Right cardiac atrium (tissue), 5 donors: ENCODE measurements at regions not wholly inside any gene's neighbourhood (a gene's known extent, or its start where the extent isn't known, plus 50 kb on each side); places are given as distances from the start of the nearest gene placed in this dataset.

ENCODE experiments used
- ATAC-seq, 2 donors: fragments of 200-7000 bp; cut with Tn5 transposase; one replicate each; pipeline versions ENCODE4 v1.8.0 to v1.9.1; 2020; ENCODE audit warnings: moderate library complexity in 2 of 2, mild to moderate bottlenecking in 1 of 2
- DNase-seq, 3 donors: peaks; one replicate each; pipeline ENCODE4 v3.0.0-alpha.2; 2020
- H3K27ac ChIP-seq: one replicate; pipeline ENCODE4 v1.5.1; 2013; ENCODE audit warnings: mild to moderate bottlenecking, low read length, control low read depth, moderate library complexity
- H3K27me3 ChIP-seq: one replicate; pipeline ENCODE4 v1.6.1; 2013; ENCODE audit not compliant: control insufficient read depth, insufficient read depth
- H3K4me1 ChIP-seq: one replicate; pipeline ENCODE4 v1.6.1; 2013; ENCODE audit warnings: low read length; ENCODE audit not compliant: control insufficient read depth, insufficient read depth
- H3K4me3 ChIP-seq: one replicate; pipeline ENCODE4 v1.5.1; 2013; ENCODE audit warnings: low read length, control low read depth
- H3K9me3 ChIP-seq: one replicate; pipeline ENCODE4 v1.6.1; 2013; ENCODE audit warnings: low read length; ENCODE audit not compliant: control insufficient read depth
- WGBS: extraction: QIAGEN DNeasy Blood & Tissue Kit; methylation state at CpG from one replicate; pipeline ENCODE4 v1.1.7; 2013; 5-methylcytosine and 5-hydroxymethylcytosine counted together
- intact Hi-C, 4 donors: fragments of 100-400 bp; cut with DNase I; formaldehyde crosslinking; loops; one replicate each; pipeline versions ENCODE4 v1.11.0 to v1.14.0; 2022 to 2023
- donor health status: healthy with polysubstance abuse.
- donor health status: DM: no; HTN: yes; CAD: no.
- donor health status: DM: no; HTN: no; CAD: no.
- donor health status: DM: no; HTN: yes; CAD: no; lungs with severe emphysema.
- donor health status: DM: yes; HTN: yes; CAD: no.

DNA sequence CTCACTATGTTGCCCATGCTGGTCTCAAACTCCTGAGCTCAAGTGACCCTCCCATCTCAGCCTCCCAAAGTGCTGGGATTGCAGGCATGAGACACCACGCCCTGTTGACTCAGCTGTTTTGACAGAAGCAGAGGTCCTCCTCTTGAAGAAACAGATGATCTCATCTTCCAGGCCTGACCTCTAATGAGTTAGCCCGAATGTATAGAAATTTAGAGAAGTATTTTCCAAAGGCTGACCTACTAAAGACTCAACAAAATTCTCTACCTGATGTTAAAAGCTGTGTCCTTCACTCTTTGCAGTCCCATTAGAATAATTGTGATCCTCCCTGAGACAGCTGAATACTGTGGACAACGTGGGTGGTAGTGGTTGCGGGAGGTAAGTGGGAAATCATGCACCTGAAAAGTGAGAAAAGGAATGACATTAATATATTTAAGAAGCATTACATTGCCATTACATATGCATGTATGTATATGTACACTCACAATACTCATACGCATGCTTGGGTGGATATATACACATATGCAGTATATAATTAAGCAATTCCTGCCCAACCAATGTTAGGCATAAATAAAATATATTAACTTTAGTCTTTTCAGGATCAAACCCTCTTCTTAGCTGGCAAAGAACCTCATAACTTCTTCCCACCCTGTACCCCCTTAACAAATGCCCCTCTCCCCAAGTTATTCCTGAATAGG, 204.6 kb upstream of the NR2F2 start:
- WGBS = 89% methylated on average over 5 of the region's 5 CpGs
- no peaks in the 10 kb centered on the region for H3K9me3 ChIP-seq
- no peak for DNase-seq
- intact Hi-C loops = no loop called here
- no peaks in the 10 kb centered on the region for H3K27me3 ChIP-seq
- no peak overlapping the region for H3K27ac ChIP-seq
- ATAC-seq = no peak
- no peaks in the 10 kb centered on the region for H3K4me1 ChIP-seq
- no peak overlapping the region for H3K4me3 ChIP-seq

DNA sequence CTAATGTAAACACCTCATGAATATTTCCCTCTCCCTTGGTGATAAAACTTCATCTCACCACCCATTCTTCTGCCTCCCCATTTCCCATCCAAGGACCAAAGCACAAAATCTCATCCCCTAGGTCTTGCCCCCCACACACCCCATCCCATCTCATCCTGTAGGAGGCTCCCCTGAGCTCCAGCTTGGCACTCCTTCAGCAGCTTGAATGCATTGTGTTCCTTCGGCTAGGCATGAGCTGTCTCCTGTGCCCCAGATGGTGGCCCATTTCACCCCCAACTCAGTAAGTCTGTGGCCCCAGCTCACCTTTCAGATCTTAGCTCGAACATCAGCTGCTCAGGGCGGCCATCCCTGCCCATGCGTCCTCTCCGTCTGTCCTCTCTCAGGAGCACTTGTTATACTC, 203.6 kb upstream of the NR2F2 start:
- intact Hi-C loops = no loop called here
- no peaks in the 10 kb centered on the region for H3K9me3 ChIP-seq
- no peak overlapping the region for H3K27ac ChIP-seq
- DNase-seq = peak in 1 of 3 donors; percentile 35
- 97% methylated on average over 5 of the region's 5 CpGs for WGBS
- H3K4me3 ChIP-seq = no peak overlapping the region
- H3K4me1 ChIP-seq = no peaks in the 10 kb centered on the region
- H3K27me3 ChIP-seq = no peaks in the 10 kb centered on the region
- no peak for ATAC-seq

- Histone ChIP-seq H3K4me3 (no peak overlapping the region), H3K9me3 (no peaks in the 10 kb centered on the region), H3K27me3 (no peaks in the 10 kb centered on the region), H3K27ac (no peak overlapping the region), H3K4me1 (no peaks in the 10 kb centered on the region)
- 21% methylated on average over 1 of the region's 1 CpG for WGBS
- ATAC-seq (no peak), DNase-seq (no peak)
- intact Hi-C loops = no loop called here
Observed at GRCh38 chr15:96130734-96131133, 199.8 kb upstream of the NR2F2 start.

- no peaks in the 10 kb centered on the region for H3K27me3 ChIP-seq
- H3K4me3 ChIP-seq = no peak overlapping the region
- intact Hi-C loops = no loop called here
- H3K4me1 ChIP-seq = no peaks in the 10 kb centered on the region
- no peaks in the 10 kb centered on the region for H3K9me3 ChIP-seq
- DNase-seq (no peak), ATAC-seq (no peak)
- WGBS = 92% methylated on average over 1 of the region's 1 CpG
- no peak overlapping the region for H3K27ac ChIP-seq
Observed at GRCh38 chr15:96132126-96132525, 198.4 kb upstream of the NR2F2 start.

GRCh38 chr15:96135166-96136093, 195.1 kb upstream of the NR2F2 start:
- H3K4me1 ChIP-seq = no peaks in the 10 kb centered on the region
- intact Hi-C loops = no loop called here
- DNase-seq = no peak
- ATAC-seq = no peak
- no peak overlapping the region for H3K27ac ChIP-seq
- no peaks in the 10 kb centered on the region for H3K9me3 ChIP-seq
- H3K27me3 ChIP-seq = no peaks in the 10 kb centered on the region
- H3K4me3 ChIP-seq = no peak overlapping the region
- WGBS = 97% methylated on average over 36 of the region's 36 CpGs

DNA sequence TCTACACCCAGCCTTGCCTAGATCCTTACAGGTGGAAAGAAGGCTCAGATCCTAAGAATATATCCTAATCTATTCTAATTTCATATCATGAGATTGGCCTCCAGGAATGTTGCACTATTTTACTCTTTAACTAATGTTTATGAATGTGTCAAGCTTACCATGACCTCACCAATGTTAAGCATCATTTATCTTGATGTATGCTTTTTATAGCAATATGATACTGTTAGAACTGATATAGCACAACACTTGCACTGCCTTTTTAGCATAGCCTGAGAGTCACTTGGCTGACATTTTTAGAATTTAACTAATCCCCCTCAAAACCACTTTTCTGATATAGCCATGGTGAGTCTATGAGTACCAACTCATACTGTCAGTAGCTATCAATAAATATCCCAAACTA, 191.5 kb upstream of the NR2F2 start:
- ATAC-seq = no peak
- intact Hi-C loops = no loop called here

DNA sequence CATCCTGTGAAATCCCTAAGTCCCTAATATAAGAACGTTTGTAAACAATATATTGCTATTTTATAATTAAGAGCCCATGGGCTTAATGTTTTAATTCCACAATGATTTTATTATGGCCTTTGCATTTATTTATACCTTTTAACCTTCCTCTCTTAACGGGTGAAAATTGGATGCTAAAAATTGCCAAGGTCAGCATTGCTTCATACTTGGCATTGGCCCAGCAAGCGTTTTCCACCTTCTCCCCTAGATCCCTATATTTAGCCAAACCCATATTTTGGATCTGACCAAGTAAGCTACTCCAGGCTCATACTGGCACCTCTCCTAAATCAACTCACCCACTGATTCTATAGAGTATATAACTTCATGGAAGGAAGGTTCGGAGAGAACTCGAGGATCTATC, 188.0 kb upstream of the NR2F2 start:
- H3K27ac ChIP-seq = no peak overlapping the region
- DNase-seq (no peak), ATAC-seq (no peak)
- no peaks in the 10 kb centered on the region for H3K9me3 ChIP-seq
- H3K4me1 ChIP-seq = no peaks in the 10 kb centered on the region
- intact Hi-C loops = no loop called here
- no peaks in the 10 kb centered on the region for H3K27me3 ChIP-seq
- WGBS = 54% methylated on average over 5 of the region's 5 CpGs
- H3K4me3 ChIP-seq = no peak overlapping the region

More for the DNA sequence above, 191.5 kb upstream of the NR2F2 start:
- DNase-seq = no peak
- H3K4me3 ChIP-seq = no peak overlapping the region
- H3K9me3 ChIP-seq = no peaks in the 10 kb centered on the region
- no peak overlapping the region for H3K27ac ChIP-seq
- H3K27me3 ChIP-seq = no peaks in the 10 kb centered on the region
- H3K4me1 ChIP-seq = no peaks in the 10 kb centered on the region

DNA sequence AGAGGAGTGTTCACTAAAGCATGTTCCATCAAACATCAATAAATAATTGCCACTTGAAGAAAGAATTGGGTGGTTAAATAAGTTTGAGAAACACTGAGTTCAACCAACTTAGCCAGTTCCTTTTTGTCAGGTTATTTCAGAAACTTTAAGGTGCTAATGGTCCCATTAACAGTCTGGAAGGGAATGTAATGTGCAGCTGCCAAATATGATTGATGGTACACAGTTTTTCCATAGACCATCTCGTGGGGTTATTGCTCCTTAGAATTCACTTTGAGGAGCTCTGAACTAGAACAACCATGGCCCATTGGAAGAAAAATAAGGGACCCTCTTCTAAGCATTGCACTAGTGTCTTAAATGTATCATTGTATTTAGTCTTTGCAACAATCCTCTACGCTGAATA, 185.8 kb upstream of the NR2F2 start:
- intact Hi-C loops = no loop called here
- no peak overlapping the region for H3K27ac ChIP-seq
- no peak overlapping the region for H3K4me3 ChIP-seq
- H3K9me3 ChIP-seq = no peaks in the 10 kb centered on the region
- DNase-seq (no peak), ATAC-seq (no peak)
- no peaks in the 10 kb centered on the region for H3K4me1 ChIP-seq
- 86% methylated on average over 2 of the region's 2 CpGs for WGBS
- H3K27me3 ChIP-seq = no peaks in the 10 kb centered on the region

- no peaks in the 10 kb centered on the region for H3K4me1 ChIP-seq
- WGBS = 84% methylated on average over 6 of the region's 6 CpGs
- ATAC-seq (no peak), DNase-seq (no peak)
- intact Hi-C loops = no loop called here
- H3K9me3 ChIP-seq = no peaks in the 10 kb centered on the region
- H3K4me3 ChIP-seq = no peak overlapping the region
- no peak overlapping the region for H3K27ac ChIP-seq
- H3K27me3 ChIP-seq = no peaks in the 10 kb centered on the region
Observed at GRCh38 chr15:96146726-96147125, 183.8 kb upstream of the NR2F2 start.

- DNase-seq = no peak
- Histone ChIP-seq H3K4me1 (no peaks in the 10 kb centered on the region), H3K27me3 (no peaks in the 10 kb centered on the region), H3K9me3 (no peaks in the 10 kb centered on the region), H3K27ac (no peak overlapping the region), H3K4me3 (no peak overlapping the region)
- intact Hi-C loops = no loop called here
- WGBS = 95% methylated on average over 3 of the region's 3 CpGs
- ATAC-seq = no peak
Observed at GRCh38 chr15:96147267-96147666, 183.2 kb upstream of the NR2F2 start.

DNA sequence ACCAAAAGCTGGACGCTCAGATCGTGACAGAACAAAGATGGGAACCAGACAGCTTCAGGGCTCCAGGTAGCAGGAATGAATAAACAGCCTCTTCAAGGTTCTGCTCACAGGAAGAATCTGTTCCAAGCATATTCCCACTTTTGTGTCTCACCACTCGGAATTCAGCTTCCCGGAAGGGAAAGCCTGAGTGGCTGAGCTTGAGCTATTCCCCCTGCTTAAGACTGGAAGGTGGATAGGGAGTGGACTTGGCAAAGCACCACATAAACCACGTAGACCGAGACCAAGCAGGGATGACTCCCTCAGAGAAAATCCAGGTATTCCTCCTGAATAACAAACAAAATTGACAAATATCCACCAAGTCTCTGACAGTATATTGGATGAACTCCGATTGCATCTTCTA, 180.2 kb upstream of the NR2F2 start:
- Histone ChIP-seq H3K4me1 (no peaks in the 10 kb centered on the region), H3K9me3 (no peaks in the 10 kb centered on the region), H3K27ac (no peak overlapping the region), H3K4me3 (no peak overlapping the region), H3K27me3 (no peaks in the 10 kb centered on the region)
- WGBS = 94% methylated on average over 7 of the region's 7 CpGs
- intact Hi-C loops = no loop called here
- DNase-seq = no peak
- no peak for ATAC-seq
